SJCRH30 (cell line): ENCODE measurements at regions not wholly inside any gene's neighbourhood (a gene's known extent, or its start where the extent isn't known, plus 50 kb on each side); places are given as distances from the start of the nearest gene placed in this dataset.

ENCODE experiments used
- DNase-seq, 2 experiments: peaks; one replicate each; pipeline ENCODE4 v3.0.0-alpha.2; 2015 to 2020
- H3K27ac ChIP-seq: fragments of 250-450 bp; sonication (Bioruptor Pico); 2 replicates; pipeline ENCODE4 v1.5.1; 2020; ENCODE audit warnings: mild to moderate bottlenecking, moderate library complexity
- H3K27me3 ChIP-seq: fragments of 250-450 bp; sonication (Bioruptor Pico); 2 replicates; pipeline ENCODE4 v1.5.1; 2020; ENCODE audit warnings: mild to moderate bottlenecking, moderate library complexity
- H3K36me3 ChIP-seq: fragments of 250-450 bp; sonication (Bioruptor Pico); 2 replicates; pipeline ENCODE4 v1.5.1; 2020; ENCODE audit warnings: mild to moderate bottlenecking, moderate library complexity
- H3K4me1 ChIP-seq: fragments of 250-450 bp; sonication (Bioruptor Pico); 2 replicates; pipeline ENCODE4 v1.5.1; 2020; ENCODE audit warnings: mild to moderate bottlenecking, moderate library complexity
- H3K4me3 ChIP-seq: fragments of 250-450 bp; sonication (Bioruptor Pico); 2 replicates; pipeline ENCODE4 v1.5.1; 2020; ENCODE audit warnings: mild to moderate bottlenecking, moderate library complexity
- H3K9me3 ChIP-seq: fragments of 250-450 bp; sonication (Bioruptor Pico); replicated peaks from 2 replicates; pipeline ENCODE4 v1.5.1; 2020; ENCODE audit warnings: mild to moderate bottlenecking, moderate library complexity

- no peak overlapping the region for H3K27ac ChIP-seq
Observed at GRCh38 chr4:14539246-14539645, 463.0 kb upstream of the CPEB2 start.

GRCh38 chr4:14545163-14545562 is 457.1 kb upstream of the CPEB2 start:
- Histone ChIP-seq H3K27ac (no peak overlapping the region), H3K27me3 (no peaks in the 10 kb centered on the region; the same call in 1 of the 2 replicates), H3K36me3 (no peaks in the 10 kb centered on the region), H3K4me1 (no peaks in the 10 kb centered on the region), H3K4me3 (no peak overlapping the region), H3K9me3 (no peaks in the 10 kb centered on the region)
- no peak for DNase-seq

More at GRCh38 chr4:14539246-14539645, 463.0 kb upstream of the CPEB2 start:
- H3K4me1 ChIP-seq = peaks cover 5% of the 10 kb centered on the region; the same call in 1 of the 2 replicates
- no peaks in the 10 kb centered on the region; the same call in 1 of the 2 replicates for H3K27me3 ChIP-seq
- H3K36me3 ChIP-seq = no peaks in the 10 kb centered on the region
- H3K9me3 ChIP-seq = no peaks in the 10 kb centered on the region
- DNase-seq = no peak
- H3K4me3 ChIP-seq = no peak overlapping the region

- Histone ChIP-seq H3K4me3 (no peak overlapping the region), H3K27me3 (no peaks in the 10 kb centered on the region; the same call in 1 of the 2 replicates), H3K36me3 (no peaks in the 10 kb centered on the region), H3K27ac (no peak overlapping the region), H3K4me1 (no peaks in the 10 kb centered on the region), H3K9me3 (no peaks in the 10 kb centered on the region)
- DNase-seq = no peak
Observed at GRCh38 chr4:14545807-14546206, 456.5 kb upstream of the CPEB2 start.

DNA sequence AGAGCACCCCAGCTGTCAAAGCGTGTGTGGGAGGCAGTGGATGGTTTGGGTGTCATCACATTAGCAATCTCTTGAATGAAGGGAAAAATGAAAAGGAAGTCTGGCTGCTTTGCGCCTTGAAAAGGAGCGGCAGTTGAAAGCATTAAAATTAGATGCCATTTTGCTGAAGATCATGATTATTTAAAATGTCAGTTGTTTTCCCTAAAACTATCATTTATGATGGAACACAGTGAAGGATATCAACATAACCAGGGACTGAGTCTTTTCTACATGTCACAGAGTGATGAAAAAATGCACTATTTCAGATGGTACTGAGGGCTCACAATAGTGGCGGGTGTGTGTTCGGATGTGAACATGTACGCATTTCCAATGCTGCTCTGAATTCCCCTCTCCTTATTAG is 450.2 kb upstream of the CPEB2 start:
- no peaks in the 10 kb centered on the region for H3K4me1 ChIP-seq
- H3K36me3 ChIP-seq = no peaks in the 10 kb centered on the region
- no peak for DNase-seq
- H3K27me3 ChIP-seq = peaks cover 3% of the 10 kb centered on the region; the same call in 1 of the 2 replicates
- H3K9me3 ChIP-seq = no peaks in the 10 kb centered on the region
- no peak overlapping the region for H3K4me3 ChIP-seq
- H3K27ac ChIP-seq = no peak overlapping the region

DNA sequence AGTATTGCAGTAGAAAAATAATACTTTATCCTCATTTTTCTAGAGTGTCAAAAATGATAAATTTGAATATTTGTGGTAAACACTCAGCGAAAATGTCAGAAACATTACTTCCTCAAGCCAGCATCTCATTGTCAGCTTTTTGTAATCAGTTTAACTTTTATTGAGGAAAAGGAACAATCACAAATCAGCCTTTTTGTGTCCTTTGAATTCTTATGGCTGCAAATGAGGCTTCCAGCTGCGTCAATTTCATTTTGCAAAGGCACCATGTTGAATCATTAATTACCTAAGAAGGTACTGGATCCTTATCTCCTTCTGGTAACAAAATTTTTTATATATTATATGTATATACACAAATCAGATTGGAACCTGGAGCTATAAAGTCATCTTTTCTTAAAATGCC is 442.6 kb upstream of the CPEB2 start:
- peaks cover 19% of the 10 kb centered on the region for H3K27me3 ChIP-seq
- no peak overlapping the region for H3K27ac ChIP-seq
- H3K4me3 ChIP-seq = no peak overlapping the region
- H3K9me3 ChIP-seq = no peaks in the 10 kb centered on the region
- no peaks in the 10 kb centered on the region for H3K36me3 ChIP-seq
- no peaks in the 10 kb centered on the region for H3K4me1 ChIP-seq
- DNase-seq = no peak

DNA sequence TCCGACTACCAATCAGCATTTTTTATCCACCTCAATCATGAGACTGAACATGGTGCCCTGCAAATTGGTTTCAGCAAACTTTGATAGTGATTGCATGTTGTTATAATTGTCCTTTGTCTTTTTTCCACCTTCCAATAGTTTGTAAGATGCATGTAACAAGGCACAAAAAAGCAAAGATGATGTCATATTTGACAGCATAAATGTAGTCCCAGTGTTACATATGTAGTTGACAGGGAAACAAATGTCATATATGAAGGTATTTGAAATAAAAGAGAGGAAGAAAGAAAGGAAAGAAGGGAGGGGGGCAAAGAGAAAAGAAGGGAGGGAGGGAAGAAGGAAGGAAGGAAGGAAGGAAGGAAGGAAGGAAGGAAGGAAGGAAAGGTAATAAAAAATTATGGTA is 441.7 kb upstream of the CPEB2 start:
- no peak overlapping the region for H3K4me3 ChIP-seq
- no peaks in the 10 kb centered on the region for H3K4me1 ChIP-seq
- DNase-seq = no peak
- no peaks in the 10 kb centered on the region for H3K9me3 ChIP-seq
- H3K27ac ChIP-seq = no peak overlapping the region
- H3K27me3 ChIP-seq = peaks cover 22% of the 10 kb centered on the region
- no peaks in the 10 kb centered on the region for H3K36me3 ChIP-seq

DNA sequence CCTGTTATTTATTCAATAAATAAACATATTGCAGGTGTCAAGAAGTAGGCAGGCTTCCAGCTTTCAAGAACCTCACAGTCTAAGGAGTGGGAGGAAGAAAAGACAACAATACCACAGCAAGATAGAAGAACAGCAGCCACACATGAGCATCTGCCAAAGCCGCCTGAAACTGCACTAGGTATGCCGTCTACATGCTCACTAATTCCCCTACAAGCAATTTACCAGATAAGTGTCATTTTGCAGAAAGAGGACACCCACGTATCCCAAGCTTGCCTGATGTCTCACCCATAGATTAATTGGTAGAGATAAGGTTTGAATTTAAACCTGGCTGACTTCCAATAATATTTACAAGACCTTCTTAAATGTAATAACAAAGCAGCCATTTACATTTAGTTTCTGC is 439.4 kb upstream of the CPEB2 start:
- Histone ChIP-seq H3K36me3 (no peaks in the 10 kb centered on the region), H3K9me3 (no peaks in the 10 kb centered on the region), H3K27ac (no peak overlapping the region), H3K27me3 (peaks cover 18% of the 10 kb centered on the region), H3K4me3 (no peak overlapping the region), H3K4me1 (no peaks in the 10 kb centered on the region)
- no peak for DNase-seq

- no peak for DNase-seq
- Histone ChIP-seq H3K27me3 (peaks cover 18% of the 10 kb centered on the region), H3K27ac (no peak overlapping the region), H3K4me3 (no peak overlapping the region), H3K9me3 (no peaks in the 10 kb centered on the region), H3K36me3 (no peaks in the 10 kb centered on the region), H3K4me1 (no peaks in the 10 kb centered on the region)
Observed at GRCh38 chr4:14564281-14564680, 438.0 kb upstream of the CPEB2 start.

GRCh38 chr4:14566518-14566917 is 435.8 kb upstream of the CPEB2 start:
- DNase-seq = no peak
- Histone ChIP-seq H3K4me3 (no peak overlapping the region), H3K4me1 (no peaks in the 10 kb centered on the region), H3K9me3 (no peaks in the 10 kb centered on the region), H3K27me3 (peaks cover 16% of the 10 kb centered on the region; the same call in 1 of the 2 replicates), H3K27ac (no peak overlapping the region), H3K36me3 (no peaks in the 10 kb centered on the region)

GRCh38 chr4:14568351-14568750 is 433.9 kb upstream of the CPEB2 start:
- no peak overlapping the region for H3K4me3 ChIP-seq
- DNase-seq = no peak
- H3K27me3 ChIP-seq = peaks cover 10% of the 10 kb centered on the region; the same call in 1 of the 2 replicates
- H3K4me1 ChIP-seq = no peaks in the 10 kb centered on the region
- H3K27ac ChIP-seq = no peak overlapping the region
- no peaks in the 10 kb centered on the region for H3K9me3 ChIP-seq
- H3K36me3 ChIP-seq = no peaks in the 10 kb centered on the region

- no peaks in the 10 kb centered on the region for H3K9me3 ChIP-seq
- no peak for DNase-seq
- no peaks in the 10 kb centered on the region; the same call in 1 of the 2 replicates for H3K27me3 ChIP-seq
- no peak overlapping the region for H3K27ac ChIP-seq
- no peaks in the 10 kb centered on the region for H3K36me3 ChIP-seq
- no peaks in the 10 kb centered on the region for H3K4me1 ChIP-seq
- no peak overlapping the region for H3K4me3 ChIP-seq
Observed at GRCh38 chr4:14575289-14575688, 427.0 kb upstream of the CPEB2 start.

DNA sequence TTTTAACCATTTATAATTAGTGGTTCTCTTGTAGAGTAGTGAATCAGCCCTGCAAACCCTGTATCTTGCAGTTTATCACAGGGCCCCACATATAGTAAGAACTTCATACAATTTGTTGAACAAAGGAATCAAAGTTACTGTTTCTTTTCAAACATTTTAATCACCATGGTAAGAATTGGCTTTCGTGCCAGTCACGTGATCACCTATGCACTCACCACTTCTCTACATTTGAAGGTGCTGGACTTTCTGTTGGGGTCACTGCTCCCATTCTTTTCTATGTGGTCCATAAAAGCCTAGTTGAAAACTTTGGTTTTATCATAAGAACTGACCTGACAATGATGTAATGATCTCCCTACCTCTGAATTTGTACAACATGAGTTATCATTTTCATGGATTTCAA is 426.4 kb upstream of the CPEB2 start:
- Histone ChIP-seq H3K4me3 (no peak overlapping the region), H3K4me1 (no peaks in the 10 kb centered on the region), H3K27ac (no peak overlapping the region), H3K27me3 (no peaks in the 10 kb centered on the region; the same call in 1 of the 2 replicates), H3K36me3 (no peaks in the 10 kb centered on the region), H3K9me3 (no peaks in the 10 kb centered on the region)
- DNase-seq = no peak

- no peaks in the 10 kb centered on the region; the same call in 1 of the 2 replicates for H3K27me3 ChIP-seq
- H3K27ac ChIP-seq = no peak overlapping the region
- H3K4me3 ChIP-seq = no peak overlapping the region
- no peaks in the 10 kb centered on the region for H3K36me3 ChIP-seq
- no peaks in the 10 kb centered on the region for H3K4me1 ChIP-seq
- DNase-seq = no peak
- no peaks in the 10 kb centered on the region for H3K9me3 ChIP-seq
Observed at GRCh38 chr4:14580061-14580460, 422.2 kb upstream of the CPEB2 start.

GRCh38 chr4:14581741-14582140 is 420.5 kb upstream of the CPEB2 start:
- no peaks in the 10 kb centered on the region for H3K4me1 ChIP-seq
- no peaks in the 10 kb centered on the region for H3K36me3 ChIP-seq
- no peak overlapping the region for H3K27ac ChIP-seq
- no peak overlapping the region for H3K4me3 ChIP-seq
- H3K27me3 ChIP-seq = no peaks in the 10 kb centered on the region; the same call in 1 of the 2 replicates
- no peak for DNase-seq
- no peaks in the 10 kb centered on the region for H3K9me3 ChIP-seq

- H3K4me3 ChIP-seq = no peak overlapping the region
- H3K27me3 ChIP-seq = no peaks in the 10 kb centered on the region
- DNase-seq = no peak
- no peaks in the 10 kb centered on the region for H3K36me3 ChIP-seq
- no peak overlapping the region for H3K27ac ChIP-seq
- H3K9me3 ChIP-seq = no peaks in the 10 kb centered on the region
- no peaks in the 10 kb centered on the region for H3K4me1 ChIP-seq
Observed at GRCh38 chr4:14582677-14583076, 419.6 kb upstream of the CPEB2 start.

GRCh38 chr4:14583331-14583730 is 418.9 kb upstream of the CPEB2 start:
- Histone ChIP-seq H3K27ac (no peak overlapping the region), H3K36me3 (no peaks in the 10 kb centered on the region)
- no peak for DNase-seq

More at GRCh38 chr4:14583331-14583730, 418.9 kb upstream of the CPEB2 start:
- H3K4me3 ChIP-seq = no peak overlapping the region
- H3K27me3 ChIP-seq = no peaks in the 10 kb centered on the region
- no peaks in the 10 kb centered on the region for H3K9me3 ChIP-seq
- no peaks in the 10 kb centered on the region for H3K4me1 ChIP-seq
